ENCODE measurements at regions not wholly inside any gene's neighbourhood (a gene's known extent, or its start where the extent isn't known, plus 50 kb on each side); places are given as distances from the start of the nearest gene placed in this dataset.

DNA sequence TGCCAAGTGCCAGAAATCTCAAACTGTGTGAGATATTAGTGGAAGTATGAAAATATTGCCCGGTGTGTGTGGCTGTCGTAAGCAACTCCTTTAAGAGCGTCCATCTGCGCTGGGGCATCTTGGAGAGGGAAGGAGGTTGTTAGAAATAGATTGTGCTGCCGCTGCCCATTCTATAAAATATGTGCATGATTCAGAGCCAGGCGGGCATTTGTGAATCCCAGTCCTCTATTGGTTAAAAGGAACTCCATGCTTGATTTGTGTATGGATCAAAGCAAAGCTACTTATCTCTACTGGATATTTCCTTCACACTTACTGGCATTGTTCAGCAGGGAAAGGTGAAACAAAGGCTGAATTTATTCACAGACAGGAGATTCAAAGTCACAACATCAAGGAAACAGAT is 89.6 kb upstream of the SNRK start:
- no peak for TF ChIP-seq POLR2AphosphoS5 (IDR thresholded peaks at IDR 0.05)
- TF ChIP-seq, protein P1, sequence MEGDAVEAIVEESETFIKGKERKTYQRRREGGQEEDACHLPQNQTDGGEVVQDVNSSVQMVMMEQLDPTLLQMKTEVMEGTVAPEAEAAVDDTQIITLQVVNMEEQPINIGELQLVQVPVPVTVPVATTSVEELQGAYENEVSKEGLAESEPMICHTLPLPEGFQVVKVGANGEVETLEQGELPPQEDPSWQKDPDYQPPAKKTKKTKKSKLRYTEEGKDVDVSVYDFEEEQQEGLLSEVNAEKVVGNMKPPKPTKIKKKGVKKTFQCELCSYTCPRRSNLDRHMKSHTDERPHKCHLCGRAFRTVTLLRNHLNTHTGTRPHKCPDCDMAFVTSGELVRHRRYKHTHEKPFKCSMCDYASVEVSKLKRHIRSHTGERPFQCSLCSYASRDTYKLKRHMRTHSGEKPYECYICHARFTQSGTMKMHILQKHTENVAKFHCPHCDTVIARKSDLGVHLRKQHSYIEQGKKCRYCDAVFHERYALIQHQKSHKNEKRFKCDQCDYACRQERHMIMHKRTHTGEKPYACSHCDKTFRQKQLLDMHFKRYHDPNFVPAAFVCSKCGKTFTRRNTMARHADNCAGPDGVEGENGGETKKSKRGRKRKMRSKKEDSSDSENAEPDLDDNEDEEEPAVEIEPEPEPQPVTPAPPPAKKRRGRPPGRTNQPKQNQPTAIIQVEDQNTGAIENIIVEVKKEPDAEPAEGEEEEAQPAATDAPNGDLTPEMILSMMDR (IDR thresholded peaks at IDR 0.05) = no peak
- TF ChIP-seq POLR2A (IDR thresholded peaks at IDR 0.05) = no peak

Measured in breast epithelium (tissue), 3 donors.